Keratinocyte (primary cell): ENCODE measurements at regions not wholly inside any gene's neighbourhood (a gene's known extent, or its start where the extent isn't known, plus 50 kb on each side); places are given as distances from the start of the nearest gene placed in this dataset.

Experiments
- DNase-seq: peaks from one replicate; pipeline ENCODE4 v3.0.0-alpha.2; 2011; ENCODE audit warnings: low read depth, missing footprints, low spot score
- FAIRE-seq: peaks from 2 replicates; lab custom pipeline; 2011; peaks lifted over from hg19 to GRCh38; lab: Jason Lieb, UNC
- H2AFZ ChIP-seq: 2 replicates; pipeline ENCODE4 v1.6.0; 2012; ENCODE audit warnings: low read length, control low read depth, inconsistent platforms; ENCODE audit not compliant: control insufficient read depth
- H3K27ac ChIP-seq: 2 replicates; pipeline ENCODE4 v1.5.1; 2011; ENCODE audit warnings: low read length; ENCODE audit not compliant: control insufficient read depth, insufficient read depth
- H3K27me3 ChIP-seq: 3 replicates; pipeline ENCODE4 v1.6.0; 2011; ENCODE audit warnings: low read length; ENCODE audit not compliant: control insufficient read depth, insufficient read depth; ENCODE audit errors: extremely low read depth
- H3K36me3 ChIP-seq, 2 experiments: 2 replicates in 1 of 2; 3 replicates in 1 of 2; pipeline ENCODE4 v1.5.1; 2011; ENCODE audit warnings: low read length in 2 of 2, mild to moderate bottlenecking in 1 of 2; ENCODE audit not compliant: control insufficient read depth in 2 of 2, insufficient read depth in 2 of 2; ENCODE audit errors: extremely low read depth in 1 of 2
- H3K4me1 ChIP-seq: 3 replicates; pipeline ENCODE4 v1.5.1; 2011; ENCODE audit warnings: low read length; ENCODE audit not compliant: control insufficient read depth, insufficient read depth; ENCODE audit errors: extremely low read depth
- H3K4me2 ChIP-seq: 3 replicates; pipeline ENCODE4 v1.6.0; 2011; ENCODE audit warnings: low read depth, low read length; ENCODE audit not compliant: control insufficient read depth, insufficient read depth; ENCODE audit errors: extremely low read depth
- H3K4me3 ChIP-seq, 3 experiments: fragments of 200-600 bp in 1 of 3; sonication (generic) in 1 of 3; 2 replicates in 2 of 3; 3 replicates in 1 of 3; pipeline ENCODE4 v1.5.1; 2011 to 2016; ENCODE audit warnings: low read length in 3 of 3, mild to moderate bottlenecking in 3 of 3, control low read depth in 2 of 3, inconsistent platforms in 1 of 3, low read depth in 1 of 3, mixed read lengths in 1 of 3, mixed run types in 1 of 3, moderate library complexity in 1 of 3; ENCODE audit not compliant: control insufficient read depth in 2 of 3, insufficient read depth in 2 of 3; ENCODE audit errors: extremely low read depth in 1 of 3
- H3K79me2 ChIP-seq: 2 replicates; pipeline ENCODE4 v1.6.0; 2012; ENCODE audit warnings: low read length; ENCODE audit not compliant: control insufficient read depth, insufficient read depth
- H3K9ac ChIP-seq: 3 replicates; pipeline ENCODE4 v1.6.0; 2011; ENCODE audit warnings: low read length; ENCODE audit not compliant: control insufficient read depth, insufficient read depth; ENCODE audit errors: extremely low read depth
- H3K9me1 ChIP-seq: 3 replicates; pipeline ENCODE4 v1.6.0; 2011; ENCODE audit warnings: low read length; ENCODE audit not compliant: control insufficient read depth, insufficient read depth; ENCODE audit errors: extremely low read depth
- H3K9me3 ChIP-seq: 2 replicates; pipeline ENCODE4 v1.5.1; 2012; ENCODE audit warnings: low read depth, low read length; ENCODE audit not compliant: control insufficient read depth
- H4K20me1 ChIP-seq: 3 replicates; pipeline ENCODE4 v1.6.0; 2011; ENCODE audit warnings: low read length; ENCODE audit not compliant: control insufficient read depth, insufficient read depth; ENCODE audit errors: extremely low read depth
- CTCF ChIP-seq, 3 experiments: IDR thresholded peaks in 1 of 3; conservative IDR thresholded peaks in 1 of 3; optimal IDR thresholded peaks in 1 of 3; 2 replicates in 2 of 3; 3 replicates in 1 of 3; pipeline versions ENCODE3 to v1.5.1; 2011; ENCODE audit warnings: low read length in 3 of 3, mild to moderate bottlenecking in 3 of 3, moderate library complexity in 2 of 3, control low read depth in 1 of 3, inconsistent platforms in 1 of 3; ENCODE audit not compliant: insufficient read depth in 2 of 3; ENCODE audit errors: extremely low read depth in 1 of 3
- EZH2 ChIP-seq: IDR thresholded peaks from one replicate; pipeline ENCODE4 v1.6.1; 2012; ENCODE audit warnings: inconsistent platforms, mild to moderate bottlenecking, low read length, moderate library complexity
- dilution Hi-C: fragments of 300-500 bp; cut with MboI; formaldehyde crosslinking; loops from one replicate; pipeline ENCODE4 v1.7.0; 2020; ENCODE audit warnings: low sequenced_read_pairs; ENCODE audit not compliant: extremely low pct_ligation_motif_present

- H3K9ac ChIP-seq, result no peak overlapping the region
- no peak for DNase-seq
- FAIRE-seq, result no peak
- H3K79me2 ChIP-seq, result no peaks in the 10 kb centered on the region
- no peak overlapping the region for H3K4me2 ChIP-seq
- H3K27me3 ChIP-seq, result no peaks in the 10 kb centered on the region
- H4K20me1 ChIP-seq, result no peaks in the 10 kb centered on the region
- no peaks in the 10 kb centered on the region for H3K9me1 ChIP-seq
- dilution Hi-C loops, result no loop called here
- no peaks in the 10 kb centered on the region for H3K4me1 ChIP-seq
- H3K4me3 ChIP-seq, result no peak overlapping the region
- no peak overlapping the region for H3K27ac ChIP-seq
- no peak for TF ChIP-seq EZH2
- H2AFZ ChIP-seq, result no peak overlapping the region
- H3K36me3 ChIP-seq, result no peaks in the 10 kb centered on the region
- H3K9me3 ChIP-seq, result no peaks in the 10 kb centered on the region
Observed at GRCh38 chr5:87574106-87574505, 161.4 kb upstream of the CCNH start.

- FAIRE-seq, result no peak
- Histone ChIP-seq H3K27me3 (no peaks in the 10 kb centered on the region), H3K9me1 (no peaks in the 10 kb centered on the region), H3K4me1 (no peaks in the 10 kb centered on the region), H3K4me3 (no peak overlapping the region), H3K27ac (no peak overlapping the region), H4K20me1 (no peaks in the 10 kb centered on the region), H3K36me3 (no peaks in the 10 kb centered on the region), H3K9me3 (no peaks in the 10 kb centered on the region), H3K4me2 (no peak overlapping the region), H2AFZ (no peak overlapping the region), H3K9ac (no peak overlapping the region), H3K79me2 (no peaks in the 10 kb centered on the region)
- TF ChIP-seq CTCF (optimal IDR thresholded peaks at IDR 0.05 in 1 of 3, IDR thresholded peaks at IDR 0.05 in 1 of 3, conservative IDR thresholded peaks at IDR 0.05 in 1 of 3; ENCODE audit: extremely low read depth in 1 of 3, insufficient read depth in 2 of 3, low read length in 3 of 3) (no peak), EZH2 (no peak)
- DNase-seq, result no peak
- dilution Hi-C loops, result no loop called here
Observed at GRCh38 chr5:87572611-87573010, 159.9 kb upstream of the CCNH start.

- no peak overlapping the region for H2AFZ ChIP-seq
- H3K9me1 ChIP-seq, result no peaks in the 10 kb centered on the region
- TF ChIP-seq EZH2, result no peak
- no peak for TF ChIP-seq CTCF (optimal IDR thresholded peaks at IDR 0.05 in 1 of 3, IDR thresholded peaks at IDR 0.05 in 1 of 3, conservative IDR thresholded peaks at IDR 0.05 in 1 of 3; ENCODE audit: extremely low read depth in 1 of 3, insufficient read depth in 2 of 3, low read length in 3 of 3)
- no peaks in the 10 kb centered on the region for H4K20me1 ChIP-seq
- H3K36me3 ChIP-seq, result no peaks in the 10 kb centered on the region
- no peaks in the 10 kb centered on the region for H3K79me2 ChIP-seq
- H3K9me3 ChIP-seq, result no peaks in the 10 kb centered on the region
- no peaks in the 10 kb centered on the region for H3K27me3 ChIP-seq
- FAIRE-seq (no peak), DNase-seq (no peak)
- H3K4me1 ChIP-seq, result no peaks in the 10 kb centered on the region
- no peak overlapping the region for H3K27ac ChIP-seq
- no peak overlapping the region for H3K4me3 ChIP-seq
- no peak overlapping the region for H3K9ac ChIP-seq
- no peak overlapping the region for H3K4me2 ChIP-seq
- dilution Hi-C loops, result no loop called here
Observed at GRCh38 chr5:87572090-87572489, 159.4 kb upstream of the CCNH start.
